A549 (cell line): ENCODE measurements at regions not wholly inside any gene's neighbourhood (a gene's known extent, or its start where the extent isn't known, plus 50 kb on each side); places are given as distances from the start of the nearest gene placed in this dataset.

Experiments
- CEBPB ChIP-seq, 2 experiments: fragments of >200 bp in 1 of 2; sonication (Bioruptor Twin) in 1 of 2; formaldehyde crosslinking in 1 of 2; IDR thresholded peaks; 2 replicates each; pipeline ENCODE4 v1.6.1; 2012 to 2016
- EP300 ChIP-seq, 2 experiments: fragments of >200 bp; sonication (Bioruptor Twin); formaldehyde crosslinking; IDR thresholded peaks; 2 replicates in 1 of 2; 3 replicates in 1 of 2; pipeline ENCODE4 v1.6.1; 2016 to 2017
- ESRRA ChIP-seq: fragments of 150-350 bp; IDR thresholded peaks from 2 replicates; pipeline ENCODE4 v1.6.1; 2014; ENCODE audit warnings: mild to moderate bottlenecking, low read length, borderline replicate concordance
- POLR2A ChIP-seq: IDR thresholded peaks from 2 replicates; pipeline ENCODE4 v1.6.1; 2012; ENCODE audit warnings: mild to moderate bottlenecking, low read length
- POLR2AphosphoS2 ChIP-seq: conservative IDR thresholded peaks from 2 replicates; pipeline ENCODE4 v1.6.1; 2012; ENCODE audit warnings: low read length, improper control_type of control experiment, inconsistent platforms
- SMC3 ChIP-seq: fragments of >200 bp; sonication (Bioruptor Twin); formaldehyde crosslinking; IDR thresholded peaks from 3 replicates; pipeline ENCODE4 v1.6.1; 2018; ENCODE audit warnings: inconsistent platforms
- SREBF2 ChIP-seq: fragments of 450-650 bp; IDR thresholded peaks from 2 replicates; pipeline ENCODE4 v1.6.1; 2014; ENCODE audit warnings: mild to moderate bottlenecking, moderate library complexity

DNA sequence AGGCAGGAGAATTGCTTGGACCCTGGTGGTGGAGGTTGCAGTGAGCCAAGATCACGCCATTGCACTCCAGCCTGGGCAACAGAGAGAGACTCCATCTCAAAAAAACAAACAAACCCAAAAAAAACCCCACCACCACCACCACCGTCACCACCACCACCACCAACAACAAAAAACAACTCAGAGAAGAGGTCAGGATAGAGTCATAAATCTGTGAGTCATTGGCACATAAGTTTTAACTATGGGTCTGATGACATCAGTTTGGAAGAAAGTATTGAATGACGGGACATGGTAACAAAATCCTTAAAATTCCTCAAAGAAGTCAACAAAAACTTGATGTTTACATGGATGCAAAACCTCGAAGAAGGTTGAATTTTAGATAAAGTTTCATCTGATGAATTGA, 288.0 kb upstream of the SFRP2 start:
- TF ChIP-seq POLR2A (no peak), EP300 (IDR thresholded peaks at IDR 0.05) (no peak), SREBF2 (no peak), ESRRA (no peak), CEBPB (IDR thresholded peaks at IDR 0.05) (no peak), SMC3 (no peak), POLR2AphosphoS2 (no peak)
